Activated T-cell treated with anti-CD3 and anti-CD28 coated beads, Interleukin-2, amount 50 U/mL, for 48 hours (primary cell): ENCODE measurements at regions not wholly inside any gene's neighbourhood (a gene's known extent, or its start where the extent isn't known, plus 50 kb on each side); places are given as distances from the start of the nearest gene placed in this dataset.
"Not testable (repeated sequence)": the region's sequence is repeated elsewhere in the genome, so short reads cannot be mapped to it uniquely, and the experiment has no call there.

Source experiments
- DNase-seq, 2 experiments: peaks; one replicate each; pipeline ENCODE4 v3.0.0-alpha.2; 2020

GRCh38 chr3:48101301-48101650 is 85.1 kb upstream of the MAP4 start:
- DNase-seq, result not testable (repeated sequence)

- DNase-seq, result no peak
Measured at GRCh38 chr3:48092270-48092669, 76.1 kb upstream of the MAP4 start.

- no peak for DNase-seq
Measured at GRCh38 chr3:48090166-48090939, 74.1 kb upstream of the MAP4 start.

DNA sequence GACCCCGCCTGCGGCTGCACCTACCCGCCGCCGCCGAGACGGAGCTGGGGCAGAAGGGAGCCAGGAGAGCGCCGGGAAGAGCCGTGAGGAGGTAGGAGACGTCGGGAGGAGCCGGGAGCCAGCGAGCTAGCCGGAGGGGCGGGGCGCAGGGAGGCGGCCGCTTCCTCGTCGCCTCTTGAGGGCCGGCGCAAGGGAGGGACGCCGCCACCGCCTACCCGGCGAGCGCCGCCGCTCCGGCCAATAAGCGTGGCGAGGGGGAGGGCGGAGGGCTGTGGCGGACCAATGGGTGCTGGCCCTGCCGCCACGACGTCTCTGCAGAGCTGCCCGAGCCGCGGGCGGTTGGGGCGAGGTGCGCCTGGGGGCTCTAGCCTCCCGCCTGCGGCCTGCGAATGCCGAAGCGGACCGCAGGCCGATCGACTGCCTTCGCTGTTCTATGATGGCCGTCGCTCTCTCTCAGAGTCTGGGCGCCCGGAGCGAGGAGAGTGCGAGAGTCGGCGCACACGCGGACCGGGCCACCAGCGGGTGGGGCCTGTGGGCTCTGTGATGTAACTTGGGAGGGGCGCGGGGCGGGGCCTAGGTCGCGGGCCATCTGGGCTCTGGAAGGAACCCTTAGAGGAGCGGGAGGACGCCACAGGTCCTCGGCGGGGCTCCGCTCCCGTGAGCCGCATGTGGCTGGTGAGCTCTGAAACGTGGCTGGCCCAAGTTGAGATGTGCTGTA is 72.7 kb upstream of the MAP4 start:
- DNase-seq, result peak; percentile 97

DNA sequence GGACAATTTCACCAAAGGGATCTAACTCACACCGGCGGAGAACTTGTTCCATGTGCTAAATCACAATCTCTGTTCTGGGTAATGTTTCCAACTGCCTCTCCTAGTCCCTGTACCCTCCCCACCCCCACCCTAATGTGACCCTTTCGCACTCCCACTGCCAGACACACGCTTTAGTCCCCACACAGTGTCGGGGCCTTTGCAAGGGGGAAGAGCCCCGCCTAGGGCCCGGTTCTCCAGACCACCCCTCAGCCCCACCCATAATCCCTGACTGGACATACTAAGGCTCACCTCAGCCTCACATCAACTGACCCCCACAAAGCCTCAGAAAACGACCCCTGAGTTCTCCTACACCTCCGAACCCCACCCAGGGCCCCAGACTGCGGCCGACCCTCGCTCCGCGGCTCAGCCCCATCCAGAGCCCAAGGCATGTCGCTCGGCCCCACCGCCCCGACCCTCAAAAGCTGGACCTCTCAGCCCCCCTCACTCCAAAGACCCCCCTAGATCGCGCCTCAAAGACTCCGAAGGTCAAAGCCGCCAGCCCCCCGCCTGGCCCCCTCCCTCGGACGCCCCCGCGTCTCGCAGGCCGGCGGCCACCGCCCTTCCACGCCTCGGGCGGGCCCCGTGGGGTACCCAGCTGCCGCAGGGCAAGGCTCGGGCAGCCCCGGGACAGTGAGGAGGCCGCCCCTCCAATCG is 72.0 kb upstream of the MAP4 start:
- peak; percentile 44 to 51 for DNase-seq

DNA sequence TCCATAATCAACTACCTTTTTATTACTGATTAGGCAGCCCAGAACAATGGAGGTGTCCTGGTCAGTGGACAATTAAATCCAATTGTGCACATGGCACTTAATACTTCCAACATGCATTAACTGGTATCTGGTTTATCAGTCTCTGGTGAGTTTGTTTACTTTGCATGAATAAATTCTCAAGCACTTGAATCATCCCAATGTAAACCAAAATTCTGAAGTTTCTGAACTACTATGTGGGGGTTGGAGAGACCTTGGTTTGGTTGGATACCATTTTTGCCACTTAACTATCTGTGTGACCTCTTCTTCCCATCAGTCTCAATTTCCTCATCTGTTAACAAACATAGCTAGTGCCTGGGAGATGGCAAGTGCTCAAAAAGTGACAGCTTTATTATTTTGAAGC is 70.5 kb upstream of the MAP4 start:
- DNase-seq, result no peak

- no peak for DNase-seq
Measured at GRCh38 chr3:48084929-48085328, 68.7 kb upstream of the MAP4 start.

DNA sequence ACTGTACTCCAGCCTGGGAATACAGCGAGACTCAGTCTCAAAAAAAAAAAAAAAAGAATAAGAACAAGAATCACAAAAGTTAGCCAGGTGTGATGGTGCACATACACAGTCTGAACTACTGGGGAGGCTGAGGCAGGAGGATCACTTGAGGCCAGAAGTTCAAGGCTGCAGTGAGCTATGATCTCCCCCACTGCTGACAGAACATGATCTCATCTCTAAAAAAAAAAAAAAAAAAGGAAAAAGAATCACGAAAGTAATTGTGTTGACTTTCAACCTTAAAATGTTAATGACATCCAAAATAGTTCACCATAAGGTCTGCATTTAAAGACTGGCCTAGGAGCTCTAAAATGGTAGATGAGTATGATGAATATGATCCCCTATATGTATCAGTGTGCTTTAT is 68.0 kb upstream of the MAP4 start:
- DNase-seq, result no peak

DNA sequence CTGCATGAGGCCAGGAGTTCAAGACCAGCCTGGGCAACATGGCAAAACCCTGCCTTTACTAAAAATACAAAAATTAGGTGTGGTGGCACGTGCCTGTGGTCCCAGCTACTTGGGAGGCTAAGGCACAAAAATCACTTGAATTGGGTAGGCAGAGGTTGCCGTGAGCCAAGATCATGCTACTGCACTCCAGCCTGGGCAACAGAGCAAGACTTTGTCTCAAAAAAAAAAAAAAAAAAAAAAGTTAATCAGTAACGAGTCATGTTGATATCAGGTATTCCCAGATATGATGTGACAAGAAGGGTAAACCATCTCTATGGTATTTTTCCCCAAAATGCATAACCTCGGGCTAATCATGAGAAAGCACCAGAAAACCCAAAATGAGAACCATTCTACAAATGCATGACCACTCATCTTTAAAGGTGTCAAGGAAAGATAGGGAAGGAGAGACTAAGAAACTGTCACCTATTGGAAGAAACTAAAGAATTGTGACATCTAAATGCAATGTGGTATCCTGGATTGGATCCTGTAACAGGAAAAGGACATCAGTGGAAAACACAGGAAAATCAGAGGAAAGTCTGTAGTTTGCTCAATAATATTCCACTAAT is 66.5 kb upstream of the MAP4 start:
- DNase-seq, result no peak

GRCh38 chr3:48077815-48078214 is 61.6 kb upstream of the MAP4 start:
- no peak for DNase-seq

DNA sequence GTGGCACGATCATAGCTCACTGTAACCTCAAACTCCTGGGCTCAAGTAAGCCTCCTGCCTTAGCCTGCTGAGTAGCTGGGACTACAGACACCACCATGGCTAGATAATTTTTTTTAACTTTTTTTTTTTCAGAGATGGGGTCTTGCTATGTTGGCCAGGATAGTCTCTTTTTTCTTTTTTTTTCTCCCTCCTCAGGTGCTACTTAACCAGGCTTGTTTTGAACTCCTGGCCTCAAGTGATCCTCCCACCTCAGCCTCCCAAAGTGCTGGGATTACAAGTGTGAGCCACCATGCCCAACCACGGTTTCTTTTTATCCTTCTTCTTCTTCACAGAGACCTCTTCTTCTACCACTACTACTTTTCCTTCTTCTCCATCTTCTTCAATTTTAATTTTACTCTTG is 53.8 kb upstream of the MAP4 start:
- no peak for DNase-seq

DNA sequence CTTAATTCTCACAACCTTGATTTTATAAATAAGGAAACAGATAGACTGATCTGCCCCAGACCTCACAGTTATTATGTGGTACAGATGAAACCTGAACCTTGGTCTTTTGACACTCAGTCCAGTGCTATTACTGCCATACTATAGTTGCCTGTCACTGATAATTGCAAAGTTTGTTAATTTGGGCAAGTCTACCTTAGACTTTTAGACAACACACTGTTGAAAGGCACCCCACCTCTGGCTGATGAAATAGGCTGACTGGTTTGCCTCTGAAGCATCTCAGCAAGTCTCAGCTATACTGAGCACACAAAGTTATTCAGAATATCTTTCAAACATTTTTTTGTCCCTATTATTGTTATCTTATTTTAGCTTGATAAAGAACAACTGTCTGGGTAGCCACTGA is 53.1 kb upstream of the MAP4 start:
- DNase-seq, result no peak

- no peak for DNase-seq
Measured at GRCh38 chr3:48068886-48069285, 52.7 kb upstream of the MAP4 start.

- DNase-seq, result not testable (repeated sequence)
Measured at GRCh38 chr3:48068320-48068719, 52.1 kb upstream of the MAP4 start.

GRCh38 chr3:48067271-48067670 is 51.1 kb upstream of the MAP4 start:
- no peak for DNase-seq
